ENCODE measurements at regions not wholly inside any gene's neighbourhood (a gene's known extent, or its start where the extent isn't known, plus 50 kb on each side); places are given as distances from the start of the nearest gene placed in this dataset.

- no peak for TF ChIP-seq CTCF (IDR thresholded peaks at IDR 0.05)
- Histone ChIP-seq H3K4me3 (no peak overlapping the region), H3K9me3 (no peaks in the 10 kb centered on the region), H3K36me3 (ENCODE audit: low read depth) (no peaks in the 10 kb centered on the region), H3K4me1 (ENCODE audit: low read depth) (no peaks in the 10 kb centered on the region)
- ATAC-seq (no peak), DNase-seq (no peak)
- intact Hi-C loops (cut with DNase I, micrococcal nuclease) = no loop called here
These were observed 293.6 kb upstream of the CDH11 start for GRCh38 chr16:65415460-65415859.

- TF ChIP-seq CTCF (IDR thresholded peaks at IDR 0.05) = no peak
- ATAC-seq (no peak), DNase-seq (no peak)
- intact Hi-C loops (cut with DNase I, micrococcal nuclease) = no loop called here
- Histone ChIP-seq H3K4me1 (ENCODE audit: low read depth) (no peaks in the 10 kb centered on the region), H3K4me3 (no peak overlapping the region), H3K9me3 (no peaks in the 10 kb centered on the region), H3K36me3 (ENCODE audit: low read depth) (no peaks in the 10 kb centered on the region)
These were observed 292.6 kb upstream of the CDH11 start for GRCh38 chr16:65414284-65414984.

GRCh38 chr16:65413861-65414260 is 292.0 kb upstream of the CDH11 start:
- Histone ChIP-seq H3K9me3 (no peaks in the 10 kb centered on the region), H3K4me3 (no peak overlapping the region), H3K4me1 (ENCODE audit: low read depth) (no peaks in the 10 kb centered on the region), H3K36me3 (ENCODE audit: low read depth) (no peaks in the 10 kb centered on the region)
- intact Hi-C loops (cut with DNase I, micrococcal nuclease) = no loop called here
- no peak for ATAC-seq
- TF ChIP-seq CTCF (IDR thresholded peaks at IDR 0.05) = no peak
- no peak for DNase-seq

GRCh38 chr16:65410801-65411200 is 288.9 kb upstream of the CDH11 start:
- DNase-seq (no peak), ATAC-seq (no peak)
- H3K4me3 ChIP-seq = no peak overlapping the region
- no peaks in the 10 kb centered on the region for H3K4me1 ChIP-seq (ENCODE audit: low read depth)
- intact Hi-C loops (cut with DNase I, micrococcal nuclease) = no loop called here
- no peaks in the 10 kb centered on the region for H3K36me3 ChIP-seq (ENCODE audit: low read depth)
- H3K9me3 ChIP-seq = no peaks in the 10 kb centered on the region
- TF ChIP-seq CTCF (IDR thresholded peaks at IDR 0.05) = no peak

- DNase-seq (no peak), ATAC-seq (no peak)
- no peak for TF ChIP-seq CTCF (IDR thresholded peaks at IDR 0.05)
- H3K4me3 ChIP-seq = no peak overlapping the region
- H3K36me3 ChIP-seq (ENCODE audit: low read depth) = no peaks in the 10 kb centered on the region
- no peaks in the 10 kb centered on the region for H3K9me3 ChIP-seq
- intact Hi-C loops (cut with DNase I, micrococcal nuclease) = no loop called here
- no peaks in the 10 kb centered on the region for H3K4me1 ChIP-seq (ENCODE audit: low read depth)
These were observed 287.6 kb upstream of the CDH11 start for GRCh38 chr16:65409510-65409909.

GRCh38 chr16:65406933-65407332 is 285.1 kb upstream of the CDH11 start:
- no peaks in the 10 kb centered on the region for H3K4me1 ChIP-seq (ENCODE audit: low read depth)
- intact Hi-C loops (cut with DNase I, micrococcal nuclease) = no loop called here
- no peak for TF ChIP-seq CTCF (IDR thresholded peaks at IDR 0.05)
- H3K9me3 ChIP-seq = no peaks in the 10 kb centered on the region
- H3K36me3 ChIP-seq (ENCODE audit: low read depth) = no peaks in the 10 kb centered on the region
- no peak for ATAC-seq
- H3K4me3 ChIP-seq = no peak overlapping the region
- no peak for DNase-seq
